HEK293 (cell line): ENCODE measurements at regions not wholly inside any gene's neighbourhood (a gene's known extent, or its start where the extent isn't known, plus 50 kb on each side); places are given as distances from the start of the nearest gene placed in this dataset.
"Not testable (repeated sequence)": the region's sequence is repeated elsewhere in the genome, so short reads cannot be mapped to it uniquely, and the experiment has no call there.

Experiments
- CTCF ChIA-PET: fragments of 350-600 bp; formaldehyde crosslinking; extraction: SDS; loops from one replicate; lab custom pipeline; 2021; ENCODE audit warnings: antibody characterized with exemption; lab: Yijun Ruan, JAX
- POLR2A ChIA-PET: fragments of 300-600 bp; formaldehyde crosslinking; extraction: SDS; loops from one replicate; lab custom pipeline; 2020; ENCODE audit warnings: antibody characterized with exemption, inconsistent platforms; lab: Yijun Ruan, JAX
- H3K27ac ChIP-seq: fragments of 200-500 bp; sonication (Bioruptor generic); 2 replicates; pipeline ENCODE4 v1.5.1; 2014; ENCODE audit warnings: low read depth, low read length, control low read depth, inconsistent platforms; ENCODE audit errors: extremely low read depth
- H3K36me3 ChIP-seq, 2 experiments: fragments of 200-500 bp in 1 of 2; sonication (Bioruptor generic) in 1 of 2; 1 replicate in 1 of 2; 2 replicates in 1 of 2; pipeline ENCODE4 v1.5.1; 2014 to 2017; ENCODE audit warnings: inconsistent platforms in 2 of 2, low read length in 2 of 2; ENCODE audit not compliant: control insufficient read depth in 2 of 2, insufficient read depth in 1 of 2
- H3K4me1 ChIP-seq: fragments of 200-500 bp; sonication (Bioruptor generic); 2 replicates; pipeline ENCODE4 v1.5.1; 2014; ENCODE audit warnings: mild to moderate bottlenecking, low read length, inconsistent platforms; ENCODE audit not compliant: control insufficient read depth, insufficient read depth
- H3K4me3 ChIP-seq: 2 replicates; pipeline ENCODE4 v1.5.1; 2011; ENCODE audit warnings: low read depth, mild to moderate bottlenecking, control low read depth, low read length, moderate library complexity
- H3K9me3 ChIP-seq: fragments of 200-500 bp; sonication (Bioruptor generic); 2 replicates; pipeline ENCODE4 v1.5.1; 2014; ENCODE audit warnings: low read depth, low read length, inconsistent platforms; ENCODE audit not compliant: control insufficient read depth, insufficient read depth
- GLI2 ChIP-seq: fragments of 450-650 bp; formaldehyde crosslinking; IDR thresholded peaks from 2 replicates; pipeline ENCODE4; 2017; ENCODE audit warnings: missing biosample characterization, missing genetic modification characterization, low read depth, borderline replicate concordance
- GLI4 ChIP-seq: fragments of 450-650 bp; formaldehyde crosslinking; IDR thresholded peaks from 2 replicates; pipeline ENCODE4 v1.5.1; 2016; ENCODE audit warnings: missing biosample characterization, missing genetic modification characterization
- HOXA7 ChIP-seq: sonication (generic); formaldehyde crosslinking; IDR thresholded peaks from 2 replicates; pipeline ENCODE4 v1.8.1; 2022; ENCODE audit warnings: missing genetic modification reagents, borderline replicate concordance
- IKZF3 ChIP-seq: fragments of 450-650 bp; IDR thresholded peaks from 2 replicates; pipeline ENCODE4 v1.5.0; 2018; ENCODE audit warnings: missing biosample characterization, mild to moderate bottlenecking, missing genetic modification characterization, moderate library complexity
- SETDB1 ChIP-seq: IDR thresholded peaks from one replicate; pipeline ENCODE4 v1.6.1; 2017; ENCODE audit warnings: mild to moderate bottlenecking, low read length, moderate library complexity, mixed read lengths; ENCODE audit not compliant: insufficient read length
- SP2 ChIP-seq: fragments of 450-650 bp; formaldehyde crosslinking; IDR thresholded peaks from 2 replicates; pipeline ENCODE4 v1.5.1; 2016; ENCODE audit warnings: missing biosample characterization, missing genetic modification characterization
- ZBTB48 ChIP-seq: fragments of 450-650 bp; formaldehyde crosslinking; IDR thresholded peaks from 2 replicates; pipeline ENCODE4 v1.5.1; 2016; ENCODE audit warnings: missing biosample characterization, missing genetic modification characterization
- ZNF184 ChIP-seq: fragments of 450-650 bp; IDR thresholded peaks from 2 replicates; pipeline ENCODE4 v1.5.1; 2018; ENCODE audit warnings: missing biosample characterization, mild to moderate bottlenecking, missing genetic modification characterization
- ZNF19 ChIP-seq: fragments of 450-650 bp; formaldehyde crosslinking; IDR thresholded peaks from 2 replicates; pipeline ENCODE4; 2016; ENCODE audit warnings: missing biosample characterization, missing genetic modification characterization, low read depth
- ZNF23 ChIP-seq: fragments of 450-650 bp; formaldehyde crosslinking; IDR thresholded peaks from 2 replicates; pipeline ENCODE4 v1.5.1; 2016; ENCODE audit warnings: missing biosample characterization, missing genetic modification characterization, borderline replicate concordance
- ZNF274 ChIP-seq, 2 experiments: fragments of 200-500 bp in 1 of 2; fragments of 450-650 bp in 1 of 2; sonication (Bioruptor generic) in 1 of 2; formaldehyde crosslinking in 1 of 2; IDR thresholded peaks; 2 replicates each; pipeline versions ENCODE4 v1.5.1 to v1.6.1; 2014 to 2016; ENCODE audit warnings: borderline replicate concordance in 1 of 2, inconsistent platforms in 1 of 2, low read length in 1 of 2, missing biosample characterization in 1 of 2, missing genetic modification characterization in 1 of 2
- ZNF404 ChIP-seq: fragments of 450-650 bp; formaldehyde crosslinking; IDR thresholded peaks from 2 replicates; pipeline ENCODE4 v1.5.1; 2017; ENCODE audit warnings: missing biosample characterization, missing genetic modification characterization
- ZNF571 ChIP-seq: fragments of 450-650 bp; formaldehyde crosslinking; IDR thresholded peaks from 2 replicates; pipeline ENCODE4 v1.5.0; 2017; ENCODE audit warnings: missing biosample characterization, missing genetic modification characterization
- ZNF660 ChIP-seq: fragments of 450-650 bp; IDR thresholded peaks from 2 replicates; pipeline ENCODE4 v1.5.1; 2018; ENCODE audit warnings: missing biosample characterization, mild to moderate bottlenecking, missing genetic modification characterization
- ZNF677 ChIP-seq: fragments of 450-650 bp; IDR thresholded peaks from 2 replicates; pipeline ENCODE4 v1.5.0; 2018; ENCODE audit warnings: missing biosample characterization, mild to moderate bottlenecking, missing genetic modification characterization, moderate library complexity
- ZNF777 ChIP-seq: fragments of 450-650 bp; formaldehyde crosslinking; IDR thresholded peaks from 2 replicates; pipeline ENCODE4 v1.5.1; 2017; ENCODE audit warnings: missing biosample characterization, missing genetic modification characterization, borderline replicate concordance
- ZNF837 ChIP-seq: fragments of 450-650 bp; formaldehyde crosslinking; IDR thresholded peaks from 2 replicates; pipeline ENCODE4 v1.5.1; 2016; ENCODE audit warnings: missing biosample characterization, missing genetic modification characterization
- TF ChIP-seq, protein P1 (sequence below): fragments of 450-650 bp; formaldehyde crosslinking; IDR thresholded peaks from 2 replicates; pipeline ENCODE4 v1.5.0; 2017; ENCODE audit warnings: missing biosample characterization, missing genetic modification characterization, borderline replicate concordance
- TF ChIP-seq, protein P2 (sequence below): fragments of 450-650 bp; formaldehyde crosslinking; IDR thresholded peaks from 2 replicates; pipeline ENCODE4 v1.5.1; 2017; ENCODE audit warnings: missing biosample characterization, mild to moderate bottlenecking, missing genetic modification characterization, moderate library complexity
- TF ChIP-seq, protein P3 (sequence below): fragments of 450-650 bp; formaldehyde crosslinking; IDR thresholded peaks from 2 replicates; pipeline ENCODE4 v1.5.1; 2017; ENCODE audit warnings: missing biosample characterization, missing genetic modification characterization
- TF ChIP-seq, protein P4 (sequence below): fragments of 450-650 bp; formaldehyde crosslinking; IDR thresholded peaks from 2 replicates; pipeline ENCODE4 v1.5.1; 2016; ENCODE audit warnings: missing biosample characterization, missing genetic modification characterization

DNA sequence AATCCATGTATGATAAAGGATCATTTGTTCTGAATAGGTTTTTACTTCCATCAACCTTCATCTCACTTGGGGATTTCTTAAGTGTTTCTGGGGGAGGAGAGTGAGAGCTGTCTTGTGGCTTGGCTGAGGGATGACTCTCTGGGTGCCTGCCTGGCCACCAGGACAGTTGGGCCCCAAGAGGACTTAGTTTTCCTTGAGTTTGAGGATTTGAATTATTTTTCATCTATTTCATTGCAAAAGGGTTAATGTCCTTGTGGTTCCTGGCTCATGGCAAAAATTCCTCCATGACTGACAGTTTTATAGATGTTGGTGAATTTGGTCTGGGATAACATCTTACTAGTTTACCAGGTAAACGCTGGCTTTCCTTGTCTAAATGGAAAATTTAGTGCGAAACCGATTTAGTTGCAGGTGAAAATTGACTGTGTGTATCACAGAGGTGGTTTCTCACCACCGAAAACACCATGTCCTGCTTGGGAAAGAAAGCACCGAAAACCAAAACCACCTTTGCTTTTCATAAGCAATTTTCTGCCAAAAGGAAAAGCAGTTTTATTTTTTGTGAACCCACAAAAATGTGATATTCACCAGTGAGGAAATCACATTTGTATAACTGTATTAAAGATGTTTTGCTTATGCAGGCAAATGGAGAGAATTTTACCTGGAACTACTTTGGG, 331.3 kb upstream of the SFRP2 start (continued):
- TF ChIP-seq, protein P1, sequence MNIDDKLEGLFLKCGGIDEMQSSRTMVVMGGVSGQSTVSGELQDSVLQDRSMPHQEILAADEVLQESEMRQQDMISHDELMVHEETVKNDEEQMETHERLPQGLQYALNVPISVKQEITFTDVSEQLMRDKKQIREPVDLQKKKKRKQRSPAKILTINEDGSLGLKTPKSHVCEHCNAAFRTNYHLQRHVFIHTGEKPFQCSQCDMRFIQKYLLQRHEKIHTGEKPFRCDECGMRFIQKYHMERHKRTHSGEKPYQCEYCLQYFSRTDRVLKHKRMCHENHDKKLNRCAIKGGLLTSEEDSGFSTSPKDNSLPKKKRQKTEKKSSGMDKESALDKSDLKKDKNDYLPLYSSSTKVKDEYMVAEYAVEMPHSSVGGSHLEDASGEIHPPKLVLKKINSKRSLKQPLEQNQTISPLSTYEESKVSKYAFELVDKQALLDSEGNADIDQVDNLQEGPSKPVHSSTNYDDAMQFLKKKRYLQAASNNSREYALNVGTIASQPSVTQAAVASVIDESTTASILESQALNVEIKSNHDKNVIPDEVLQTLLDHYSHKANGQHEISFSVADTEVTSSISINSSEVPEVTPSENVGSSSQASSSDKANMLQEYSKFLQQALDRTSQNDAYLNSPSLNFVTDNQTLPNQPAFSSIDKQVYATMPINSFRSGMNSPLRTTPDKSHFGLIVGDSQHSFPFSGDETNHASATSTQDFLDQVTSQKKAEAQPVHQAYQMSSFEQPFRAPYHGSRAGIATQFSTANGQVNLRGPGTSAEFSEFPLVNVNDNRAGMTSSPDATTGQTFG (tag by site-specific recombination), result no peak
- TF ChIP-seq ZNF19 (tag by site-specific recombination), result no peak
- no peak for TF ChIP-seq ZNF184 (tag by site-specific recombination)

DNA sequence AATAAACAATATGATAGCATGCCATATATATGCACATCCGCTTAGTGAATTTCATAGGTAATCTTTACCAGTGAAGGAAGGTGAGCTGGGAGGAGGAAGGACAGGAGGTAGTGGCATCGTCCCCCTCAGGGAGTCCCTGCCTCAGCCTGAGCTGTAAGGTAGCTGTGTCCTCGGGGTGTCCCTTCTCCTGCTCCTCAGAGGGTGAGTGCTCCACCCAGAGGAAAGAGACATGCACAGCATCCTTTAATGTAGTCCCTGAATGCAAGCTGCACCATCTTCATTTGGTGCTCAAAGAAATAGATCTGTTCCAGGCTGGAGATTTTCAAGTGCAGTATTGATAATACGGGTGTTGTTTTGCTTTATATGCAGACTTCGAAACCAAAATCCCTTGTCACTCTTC, 330.4 kb upstream of the SFRP2 start:
- Histone ChIP-seq H3K27ac (no peak overlapping the region), H3K4me1 (no peaks in the 10 kb centered on the region), H3K4me3 (no peak overlapping the region), H3K9me3 (no peaks in the 10 kb centered on the region), H3K36me3 (no peaks in the 10 kb centered on the region)
- ChIA-PET POLR2A (no interaction called here), CTCF (no interaction called here)
- no peak for TF ChIP-seq IKZF3
- no peak for TF ChIP-seq ZBTB48 (tag by site-specific recombination)
- no peak for TF ChIP-seq ZNF660 (tag by site-specific recombination)
- no peak for TF ChIP-seq SETDB1
- TF ChIP-seq ZNF837 (tag by site-specific recombination), result no peak
- no peak for TF ChIP-seq GLI4
- no peak for TF ChIP-seq ZNF677 (tag by site-specific recombination)
- TF ChIP-seq, protein P2, sequence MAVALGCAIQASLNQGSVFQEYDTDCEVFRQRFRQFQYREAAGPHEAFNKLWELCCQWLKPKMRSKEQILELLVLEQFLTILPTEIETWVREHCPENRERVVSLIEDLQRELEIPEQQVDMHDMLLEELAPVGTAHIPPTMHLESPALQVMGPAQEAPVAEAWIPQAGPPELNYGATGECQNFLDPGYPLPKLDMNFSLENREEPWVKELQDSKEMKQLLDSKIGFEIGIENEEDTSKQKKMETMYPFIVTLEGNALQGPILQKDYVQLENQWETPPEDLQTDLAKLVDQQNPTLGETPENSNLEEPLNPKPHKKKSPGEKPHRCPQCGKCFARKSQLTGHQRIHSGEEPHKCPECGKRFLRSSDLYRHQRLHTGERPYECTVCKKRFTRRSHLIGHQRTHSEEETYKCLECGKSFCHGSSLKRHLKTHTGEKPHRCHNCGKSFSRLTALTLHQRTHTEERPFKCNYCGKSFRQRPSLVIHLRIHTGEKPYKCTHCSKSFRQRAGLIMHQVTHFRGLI (tag by site-specific recombination), result no peak
- no peak for TF ChIP-seq HOXA7 (CRISPR knock-in tag)
- no peak for TF ChIP-seq SP2 (tag by site-specific recombination)

DNA sequence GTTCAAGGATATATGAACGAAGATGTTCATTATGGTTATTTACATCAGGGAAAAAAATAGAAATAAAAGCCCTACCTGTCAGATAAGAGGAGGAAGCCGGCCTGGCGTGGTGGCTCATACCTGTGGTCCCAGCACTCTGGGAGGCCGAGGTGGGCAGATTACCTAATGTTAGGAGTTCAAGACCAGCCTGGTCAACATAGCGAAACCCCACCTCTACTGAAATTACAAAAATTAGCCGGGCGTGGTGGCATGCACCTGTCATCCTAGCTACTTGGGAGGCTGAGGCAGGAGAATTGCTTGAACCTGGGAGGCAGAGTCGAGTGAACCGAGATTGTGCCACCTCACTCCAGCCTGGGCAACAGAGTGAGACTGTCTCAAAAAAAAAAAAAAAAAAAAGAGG, 328.8 kb upstream of the SFRP2 start:
- CTCF ChIA-PET, result interaction anchor here (0.6 kb wide), 1 partner anchor 317 kb away, joined by 3 read pairs; no protein-coding TSS in a partner anchor
- not testable (repeated sequence) for H3K9me3 ChIP-seq

DNA sequence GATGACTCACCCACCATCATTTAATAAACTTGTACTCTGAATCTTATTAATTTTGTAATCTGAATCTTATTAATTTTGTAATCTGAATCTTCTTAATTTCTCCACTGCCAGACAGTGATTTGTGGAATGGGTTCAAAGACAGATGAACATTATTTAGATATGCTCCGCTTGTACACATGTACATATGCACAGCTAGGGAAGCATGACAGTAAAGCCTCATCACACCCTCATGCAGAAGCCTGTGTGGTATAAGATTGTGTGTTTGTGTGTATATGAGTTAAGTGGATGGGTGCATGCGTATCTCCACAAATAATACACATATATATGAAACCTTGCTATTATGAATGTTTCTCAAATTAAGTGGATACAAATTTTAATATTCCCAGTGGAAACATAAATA, 318.5 kb upstream of the SFRP2 start:
- POLR2A ChIA-PET, result no interaction called here
- no peak overlapping the region for H3K4me3 ChIP-seq
- H3K36me3 ChIP-seq, result no peaks in the 10 kb centered on the region
- TF ChIP-seq ZNF571 (tag by site-specific recombination) (no peak), GLI2 (tag by site-specific recombination) (no peak), ZNF274 (IDR thresholded peaks at IDR 0.05; ENCODE audit: low read length) (no peak), ZNF274 (tag by site-specific recombination; IDR thresholded peaks at IDR 0.05; ENCODE audit: borderline replicate concordance) (no peak), ZNF23 (tag by site-specific recombination) (no peak), ZNF404 (tag by site-specific recombination) (no peak), ZNF777 (no peak)
- TF ChIP-seq, protein P3, sequence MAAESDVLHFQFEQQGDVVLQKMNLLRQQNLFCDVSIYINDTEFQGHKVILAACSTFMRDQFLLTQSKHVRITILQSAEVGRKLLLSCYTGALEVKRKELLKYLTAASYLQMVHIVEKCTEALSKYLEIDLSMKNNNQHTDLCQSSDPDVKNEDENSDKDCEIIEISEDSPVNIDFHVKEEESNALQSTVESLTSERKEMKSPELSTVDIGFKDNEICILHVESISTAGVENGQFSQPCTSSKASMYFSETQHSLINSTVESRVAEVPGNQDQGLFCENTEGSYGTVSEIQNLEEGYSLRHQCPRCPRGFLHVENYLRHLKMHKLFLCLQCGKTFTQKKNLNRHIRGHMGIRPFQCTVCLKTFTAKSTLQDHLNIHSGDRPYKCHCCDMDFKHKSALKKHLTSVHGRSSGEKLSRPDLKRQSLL (tag by site-specific recombination), result no peak
- TF ChIP-seq, protein P4, sequence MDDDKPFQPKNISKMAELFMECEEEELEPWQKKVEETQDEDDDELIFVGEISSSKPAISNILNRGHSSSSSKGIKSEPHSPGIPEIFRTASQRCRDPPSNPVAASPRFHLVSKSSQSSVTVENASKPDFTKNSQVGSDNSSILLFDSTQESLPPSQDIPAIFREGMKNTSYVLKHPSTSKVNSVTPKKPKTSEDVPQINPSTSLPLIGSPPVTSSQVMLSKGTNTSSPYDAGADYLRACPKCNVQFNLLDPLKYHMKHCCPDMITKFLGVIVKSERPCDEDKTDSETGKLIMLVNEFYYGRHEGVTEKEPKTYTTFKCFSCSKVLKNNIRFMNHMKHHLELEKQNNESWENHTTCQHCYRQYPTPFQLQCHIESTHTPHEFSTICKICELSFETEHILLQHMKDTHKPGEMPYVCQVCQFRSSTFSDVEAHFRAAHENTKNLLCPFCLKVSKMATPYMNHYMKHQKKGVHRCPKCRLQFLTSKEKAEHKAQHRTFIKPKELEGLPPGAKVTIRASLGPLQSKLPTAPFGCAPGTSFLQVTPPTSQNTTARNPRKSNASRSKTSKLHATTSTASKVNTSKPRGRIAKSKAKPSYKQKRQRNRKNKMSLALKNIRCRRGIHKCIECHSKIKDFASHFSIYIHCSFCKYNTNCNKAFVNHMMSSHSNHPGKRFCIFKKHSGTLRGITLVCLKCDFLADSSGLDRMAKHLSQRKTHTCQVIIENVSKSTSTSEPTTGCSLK (tag by site-specific recombination), result no peak

More for the DNA sequence above, 328.8 kb upstream of the SFRP2 start:
- H3K36me3 ChIP-seq, H3K4me1 ChIP-seq, H3K27ac ChIP-seq, H3K4me3 ChIP-seq, POLR2A ChIA-PET: not testable (repeated sequence)

More for the DNA sequence above, 318.5 kb upstream of the SFRP2 start:
- Histone ChIP-seq H3K9me3 (no peaks in the 10 kb centered on the region), H3K27ac (no peak overlapping the region), H3K4me1 (no peaks in the 10 kb centered on the region)
- CTCF ChIA-PET, result no interaction called here
